ENCODE measurements at regions not wholly inside any gene's neighbourhood (a gene's known extent, or its start where the extent isn't known, plus 50 kb on each side); places are given as distances from the start of the nearest gene placed in this dataset.

- no peak for DNase-seq
Measured at GRCh38 chr22:47808886-47809620, 1046.6 kb downstream of the TBC1D22A start.

DNA sequence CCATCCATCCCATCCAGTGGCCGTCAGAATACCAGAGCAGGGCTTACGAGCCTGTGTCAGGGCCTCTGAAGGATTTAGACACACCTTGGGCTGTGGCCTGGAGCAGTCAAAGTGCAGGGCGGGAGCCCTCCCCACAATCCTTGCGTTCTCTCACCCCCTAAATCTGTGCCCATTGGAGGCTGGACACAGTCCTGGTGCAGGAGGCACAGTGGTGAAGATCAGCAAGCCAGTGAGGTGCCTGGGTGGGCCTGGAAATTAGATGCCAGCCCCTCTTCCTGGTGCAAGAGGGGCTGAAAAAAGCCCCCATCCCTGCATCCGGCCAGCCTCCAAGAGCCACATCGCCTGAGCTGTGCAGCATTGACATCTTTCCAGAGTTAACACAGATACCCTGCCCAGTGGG is 1045.8 kb downstream of the TBC1D22A start:
- no peak for DNase-seq

GRCh38 chr22:47807506-47807905 is 1045.1 kb downstream of the TBC1D22A start:
- DNase-seq: no peak

DNA sequence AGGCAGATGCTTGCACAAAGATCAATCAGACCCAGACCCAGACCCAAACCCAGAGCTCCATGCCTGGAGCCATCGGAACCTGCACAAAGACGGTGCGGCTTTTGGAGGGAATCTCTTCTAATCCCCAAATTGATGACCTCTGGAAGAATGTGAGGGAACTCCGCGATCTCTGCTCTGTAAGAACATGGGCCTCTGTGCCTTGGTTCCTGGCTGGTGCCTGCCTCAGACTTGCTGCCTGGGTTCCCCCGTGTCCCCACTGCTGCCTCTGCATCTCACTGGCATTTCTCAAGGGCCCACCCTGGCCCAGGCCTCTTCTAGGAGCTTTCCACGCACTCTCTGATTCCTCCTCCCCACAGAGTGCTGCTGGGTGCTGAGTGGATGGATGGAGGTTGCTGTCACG is 1044.4 kb downstream of the TBC1D22A start:
- DNase-seq: no peak

GRCh38 chr22:47805394-47805935 is 1043.0 kb downstream of the TBC1D22A start:
- no peak for DNase-seq

DNA sequence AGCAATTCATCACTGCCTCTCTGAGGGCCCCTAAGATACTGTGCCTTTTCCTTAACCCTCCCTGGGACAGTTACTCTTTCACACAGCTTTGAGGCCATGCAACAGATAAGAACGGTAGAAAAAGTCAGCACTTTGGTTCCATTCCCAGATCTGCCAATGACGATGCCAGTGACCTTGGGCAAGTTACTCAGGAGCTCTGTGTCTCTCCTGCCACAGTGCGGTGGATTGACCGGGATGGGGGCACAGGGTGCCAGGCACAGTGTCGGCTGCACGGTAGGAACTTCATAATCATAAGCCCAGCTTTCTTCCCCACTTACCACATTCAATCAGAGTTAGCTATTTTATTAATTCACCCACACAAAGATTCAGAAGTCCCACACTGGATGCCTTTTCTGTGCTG is 1041.8 kb downstream of the TBC1D22A start:
- DNase-seq: no peak

DNA sequence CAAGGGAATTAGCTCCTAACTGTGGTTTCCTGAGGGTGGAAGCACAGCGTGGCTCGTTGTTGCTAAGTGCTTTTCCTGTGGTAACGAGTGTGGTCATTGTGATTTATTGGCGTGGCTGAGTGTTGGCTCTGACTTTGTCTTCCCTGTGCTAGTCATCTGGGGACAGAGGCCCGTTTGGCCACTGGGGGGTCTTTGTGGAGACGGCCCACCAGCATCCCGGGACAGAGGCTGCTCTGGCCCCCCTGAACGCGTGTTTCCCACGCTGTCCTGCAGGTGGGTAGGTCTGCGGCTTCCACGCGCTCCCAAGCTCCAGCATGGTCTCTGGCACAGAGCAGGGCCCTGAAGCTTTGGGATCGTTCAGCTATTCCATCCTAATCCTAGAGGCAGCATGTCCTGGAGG is 1040.0 kb downstream of the TBC1D22A start:
- no peak for DNase-seq

DNA sequence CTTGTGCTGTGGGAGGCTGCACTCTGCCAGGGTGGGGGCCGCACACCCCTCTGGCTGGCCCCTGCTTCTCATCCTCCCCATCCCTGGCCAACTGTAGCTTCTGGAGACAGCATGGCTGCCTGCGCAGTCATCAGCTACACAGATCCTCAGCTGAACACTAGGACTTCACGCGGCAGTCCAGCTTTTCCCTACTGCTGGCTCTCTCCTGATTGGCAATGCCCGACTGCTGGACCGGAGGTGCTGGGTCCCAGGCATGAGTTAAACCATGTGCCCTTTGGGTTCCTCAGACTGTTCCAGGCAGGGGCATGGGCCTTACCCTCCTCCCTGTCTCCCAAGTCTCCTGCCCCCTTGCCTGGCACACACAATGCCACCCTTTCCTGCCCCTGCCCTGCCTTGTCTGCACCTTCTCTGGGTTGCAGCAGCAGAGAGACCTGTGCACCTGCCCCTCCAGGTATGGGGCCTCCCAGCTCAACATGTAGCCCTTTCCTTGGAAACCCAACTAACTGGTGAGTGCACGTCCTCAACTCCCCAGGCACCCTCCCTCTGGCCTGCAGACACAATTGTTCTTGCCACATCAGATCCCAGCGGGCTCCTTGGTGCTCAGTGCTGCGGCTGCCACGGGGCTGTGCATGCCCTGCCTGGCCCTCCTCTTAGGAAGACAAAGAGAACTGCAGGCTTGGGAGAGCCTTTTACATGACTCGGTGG is 1039.2 kb downstream of the TBC1D22A start:
- DNase-seq: no peak

- DNase-seq: no peak
Measured at GRCh38 chr22:47798229-47798628, 1035.8 kb downstream of the TBC1D22A start.

- no peak for DNase-seq
Measured at GRCh38 chr22:47797342-47797945, 1035.0 kb downstream of the TBC1D22A start.

- no peak for DNase-seq
Measured at GRCh38 chr22:47796128-47796908, 1033.9 kb downstream of the TBC1D22A start.

- DNase-seq: no peak
Measured at GRCh38 chr22:47795477-47796127, 1033.2 kb downstream of the TBC1D22A start.

GRCh38 chr22:47794851-47795250 is 1032.4 kb downstream of the TBC1D22A start:
- DNase-seq: no peak

DNA sequence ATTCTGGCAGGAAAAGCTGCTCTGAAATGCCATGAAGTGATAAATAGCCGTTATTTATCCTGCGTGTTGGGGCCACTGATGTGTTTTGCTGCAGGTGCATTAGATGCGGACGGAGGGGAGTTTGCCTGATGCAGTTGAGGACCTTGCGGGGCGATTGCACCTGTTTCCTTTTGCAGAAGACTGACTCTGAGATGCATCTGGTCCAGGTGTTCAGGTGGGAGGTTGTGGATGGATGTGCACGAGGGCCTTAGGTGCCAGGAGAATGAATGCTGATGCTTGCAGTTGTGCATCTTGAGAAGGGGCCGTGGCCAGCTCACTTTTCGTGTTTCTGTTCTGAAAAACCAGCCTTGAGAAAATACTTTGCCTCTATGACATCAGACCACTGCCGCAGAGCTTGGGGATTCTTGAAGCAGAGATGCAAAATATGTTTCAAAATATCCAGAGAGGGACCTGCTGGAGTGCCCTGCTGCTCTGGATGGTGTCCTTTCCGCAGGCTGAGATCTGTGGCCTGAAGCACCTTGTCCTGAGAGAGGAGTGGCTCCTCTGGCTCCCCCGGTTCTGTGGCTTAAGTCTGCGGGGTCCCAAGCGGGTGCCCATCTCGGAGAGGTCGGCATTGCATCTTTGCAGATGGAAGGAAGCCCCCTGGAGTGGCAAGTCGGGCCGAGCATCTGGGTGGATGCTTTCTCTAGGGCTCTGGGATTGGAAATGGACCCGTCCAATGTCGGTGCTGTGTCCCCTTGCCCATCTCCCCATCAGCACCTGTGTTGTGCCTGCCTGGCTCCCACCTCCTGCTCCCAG is 1031.1 kb downstream of the TBC1D22A start:
- DNase-seq: no peak

GRCh38 chr22:47789171-47789570 is 1026.7 kb downstream of the TBC1D22A start:
- DNase-seq: no peak

DNA sequence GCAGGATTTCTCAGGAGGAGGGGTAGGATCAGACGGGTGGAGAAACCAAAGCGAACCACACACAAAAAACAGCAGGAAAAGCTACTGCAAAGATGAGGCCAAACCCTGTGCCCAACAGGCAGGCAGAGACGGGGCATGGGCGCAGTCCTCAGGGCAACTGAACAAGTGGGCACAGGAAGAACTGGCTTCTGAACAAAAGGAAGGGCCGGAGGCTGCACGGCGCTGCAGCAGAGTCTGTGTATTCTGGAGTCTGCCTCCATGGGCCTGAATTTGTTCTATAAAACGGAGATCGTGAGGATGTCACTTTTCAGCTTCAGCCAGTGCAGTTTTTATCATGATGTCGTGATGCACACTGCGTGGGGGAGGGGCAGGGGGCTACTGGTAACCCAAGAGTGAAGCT is 1026.0 kb downstream of the TBC1D22A start:
- no peak for DNase-seq

DNA sequence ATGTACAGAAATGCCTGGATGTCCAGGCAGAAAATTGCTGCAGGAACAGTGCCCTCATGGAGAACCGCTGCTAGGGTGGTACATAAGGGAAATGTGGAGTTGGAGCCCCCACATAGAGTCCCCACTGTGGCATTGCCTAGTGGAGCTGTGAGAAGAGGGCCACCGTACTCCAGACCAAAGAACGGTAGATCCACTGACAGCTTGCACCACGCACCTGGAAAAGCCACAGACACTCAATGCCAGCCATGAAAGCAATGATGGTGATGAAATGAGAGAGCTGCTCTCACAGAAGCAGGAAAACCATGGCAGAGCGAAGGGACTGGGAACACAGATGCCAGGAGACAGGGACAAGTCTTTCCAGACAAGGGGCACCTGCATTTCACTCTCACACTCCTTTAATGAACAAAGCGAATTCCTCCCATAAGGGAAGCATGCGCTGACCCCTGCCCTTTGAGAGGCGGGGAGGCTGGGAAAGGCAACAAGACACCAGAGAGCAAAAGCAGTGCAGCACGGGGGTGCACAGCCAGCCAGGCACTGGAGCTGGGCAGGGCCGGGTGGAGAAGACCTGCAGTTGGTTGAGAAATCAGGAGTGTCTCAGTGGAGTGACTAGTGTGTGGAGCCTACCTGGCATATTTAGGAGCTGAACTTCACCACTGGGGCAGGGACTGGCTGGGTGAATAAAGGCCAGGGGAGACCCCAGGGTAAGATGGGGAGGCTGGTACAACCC is 1025.2 kb downstream of the TBC1D22A start:
- DNase-seq: no peak

DNA sequence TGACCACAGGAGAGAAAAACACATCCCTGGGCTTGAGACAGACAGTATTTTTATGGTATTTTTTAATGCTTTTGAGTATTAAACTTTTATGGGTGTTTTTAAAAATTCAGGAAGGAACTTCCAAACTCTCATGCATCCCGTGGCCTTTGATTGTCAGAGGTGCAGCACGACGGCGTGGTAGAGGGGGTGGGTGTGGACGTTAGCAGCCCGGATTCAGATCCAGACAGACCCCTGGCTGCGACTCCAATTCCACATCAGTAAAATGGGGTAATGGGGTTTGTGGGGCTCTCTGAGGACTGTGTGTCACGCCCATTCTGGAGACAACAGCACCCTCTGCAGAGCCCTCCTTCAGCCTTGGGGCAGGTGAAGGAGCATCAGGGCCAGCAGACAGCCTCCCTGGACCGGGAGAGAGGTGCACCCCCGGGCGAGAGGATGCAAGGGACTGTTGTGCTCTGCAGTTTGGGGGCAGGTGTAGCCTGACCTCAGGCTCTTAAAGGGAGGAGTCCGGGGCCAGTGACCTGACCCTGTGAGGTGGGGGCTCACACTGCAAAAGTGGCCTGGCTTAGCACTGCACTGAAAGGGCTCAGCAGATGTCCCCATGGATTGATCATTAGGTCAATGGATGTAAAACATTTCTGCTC is 1024.3 kb downstream of the TBC1D22A start:
- no peak for DNase-seq

GRCh38 chr22:47784991-47785390 is 1022.5 kb downstream of the TBC1D22A start:
- no peak for DNase-seq

DNA sequence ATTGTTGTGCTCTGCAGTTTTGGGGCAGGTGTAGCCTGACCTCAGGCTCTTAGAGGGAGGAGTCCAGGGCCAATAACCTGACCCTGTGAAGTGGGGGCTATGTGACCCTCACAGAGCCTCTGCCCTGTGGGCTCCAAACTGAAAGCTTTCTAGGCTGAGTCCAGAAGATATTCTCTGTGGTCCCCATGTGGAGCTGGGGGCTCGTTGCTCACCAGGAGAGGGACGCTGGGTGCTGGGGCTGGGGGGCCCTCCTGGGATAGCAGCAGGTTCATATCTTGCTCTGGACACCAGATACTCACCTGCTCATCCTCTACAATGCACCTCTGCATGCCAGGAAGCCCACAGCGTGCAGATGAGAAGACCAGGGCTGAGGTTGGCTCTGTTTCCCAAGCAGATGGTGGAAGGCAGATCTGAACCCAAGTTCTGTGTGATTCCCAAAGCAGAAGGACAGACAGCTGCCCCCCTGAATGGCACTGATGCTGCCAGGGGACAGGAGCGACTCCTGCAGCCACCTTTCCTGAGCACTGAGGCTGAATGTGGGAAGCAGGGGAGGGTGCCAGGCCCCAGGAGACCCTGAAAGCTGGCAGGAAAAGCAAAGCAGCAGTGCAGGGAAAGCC is 1022.0 kb downstream of the TBC1D22A start:
- DNase-seq: no peak
